ENCODE measurements at regions not wholly inside any gene's neighbourhood (a gene's known extent, or its start where the extent isn't known, plus 50 kb on each side); places are given as distances from the start of the nearest gene placed in this dataset.

- TF ChIP-seq, protein P1, sequence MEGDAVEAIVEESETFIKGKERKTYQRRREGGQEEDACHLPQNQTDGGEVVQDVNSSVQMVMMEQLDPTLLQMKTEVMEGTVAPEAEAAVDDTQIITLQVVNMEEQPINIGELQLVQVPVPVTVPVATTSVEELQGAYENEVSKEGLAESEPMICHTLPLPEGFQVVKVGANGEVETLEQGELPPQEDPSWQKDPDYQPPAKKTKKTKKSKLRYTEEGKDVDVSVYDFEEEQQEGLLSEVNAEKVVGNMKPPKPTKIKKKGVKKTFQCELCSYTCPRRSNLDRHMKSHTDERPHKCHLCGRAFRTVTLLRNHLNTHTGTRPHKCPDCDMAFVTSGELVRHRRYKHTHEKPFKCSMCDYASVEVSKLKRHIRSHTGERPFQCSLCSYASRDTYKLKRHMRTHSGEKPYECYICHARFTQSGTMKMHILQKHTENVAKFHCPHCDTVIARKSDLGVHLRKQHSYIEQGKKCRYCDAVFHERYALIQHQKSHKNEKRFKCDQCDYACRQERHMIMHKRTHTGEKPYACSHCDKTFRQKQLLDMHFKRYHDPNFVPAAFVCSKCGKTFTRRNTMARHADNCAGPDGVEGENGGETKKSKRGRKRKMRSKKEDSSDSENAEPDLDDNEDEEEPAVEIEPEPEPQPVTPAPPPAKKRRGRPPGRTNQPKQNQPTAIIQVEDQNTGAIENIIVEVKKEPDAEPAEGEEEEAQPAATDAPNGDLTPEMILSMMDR (IDR thresholded peaks at IDR 0.05; ENCODE audit: insufficient read depth, low read length, poor library complexity, severe bottlenecking) = no peak
- TF ChIP-seq EZH2phosphoT487 (conservative IDR thresholded peaks at IDR 0.05; ENCODE audit: low read length) = no peak
Measured at GRCh38 chr18:14974576-14974975, 226.6 kb downstream of the ANKRD30B start.
